Stomach smooth muscle (tissue), 2 donors: ENCODE measurements at regions not wholly inside any gene's neighbourhood (a gene's known extent, or its start where the extent isn't known, plus 50 kb on each side); places are given as distances from the start of the nearest gene placed in this dataset.

Experiments
- H3K27ac ChIP-seq: one replicate; pipeline ENCODE4 v1.7.0; 2013; ENCODE audit warnings: mild to moderate bottlenecking, low read length, inconsistent platforms
- H3K27me3 ChIP-seq, 2 donors: one replicate each; pipeline ENCODE4 v1.7.0; 2013; ENCODE audit warnings: low read length in 2 of 2; ENCODE audit not compliant: insufficient read depth in 2 of 2, control insufficient read depth in 1 of 2
- H3K36me3 ChIP-seq, 2 donors: one replicate each; pipeline ENCODE4 v1.7.0; 2013; ENCODE audit warnings: low read length in 2 of 2; ENCODE audit not compliant: control insufficient read depth in 2 of 2, insufficient read depth in 2 of 2
- H3K4me1 ChIP-seq: one replicate; pipeline ENCODE4 v1.7.0; 2013; ENCODE audit warnings: low read length; ENCODE audit not compliant: control insufficient read depth, insufficient read depth
- H3K4me3 ChIP-seq, 2 donors: one replicate each; pipeline ENCODE4 v1.7.0; 2013; ENCODE audit warnings: low read length in 2 of 2
- H3K9ac ChIP-seq, 2 donors: one replicate each; pipeline ENCODE4 v1.7.0; 2013; ENCODE audit warnings: low read length in 2 of 2, mild to moderate bottlenecking in 1 of 2
- H3K9me3 ChIP-seq, 2 donors: one replicate each; pipeline ENCODE4 v1.7.0; 2013; ENCODE audit warnings: low read length in 2 of 2; ENCODE audit not compliant: control insufficient read depth in 2 of 2
- donor health status: healthy.
- donor health status: Pancreatic carcinoma.

DNA sequence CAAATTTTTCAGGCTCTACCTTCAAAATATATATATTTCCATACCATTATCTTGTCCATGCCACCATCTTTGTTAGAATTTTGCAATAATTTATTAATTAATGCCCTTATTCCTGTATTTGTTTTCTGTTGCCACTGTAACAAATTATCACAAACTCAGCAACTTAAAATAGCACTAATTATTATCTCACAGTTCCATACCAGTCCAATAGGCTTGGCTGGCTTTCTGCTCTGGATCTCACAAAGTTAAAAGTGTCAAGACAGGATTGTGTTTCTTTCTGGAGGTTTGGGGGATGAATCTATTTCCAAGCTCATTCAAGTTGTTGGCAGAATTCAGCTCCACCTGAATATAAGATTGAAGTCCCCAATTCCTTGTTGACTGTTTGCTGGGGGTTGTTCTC lies 58.6 kb upstream of the SLC38A4 start:
- Histone ChIP-seq H3K9me3 (no peaks in the 10 kb centered on the region), H3K9ac (no peak overlapping the region), H3K4me3 (no peak overlapping the region), H3K36me3 (no peaks in the 10 kb centered on the region), H3K27me3 (no peaks in the 10 kb centered on the region), H3K27ac (no peak overlapping the region), H3K4me1 (no peaks in the 10 kb centered on the region)

DNA sequence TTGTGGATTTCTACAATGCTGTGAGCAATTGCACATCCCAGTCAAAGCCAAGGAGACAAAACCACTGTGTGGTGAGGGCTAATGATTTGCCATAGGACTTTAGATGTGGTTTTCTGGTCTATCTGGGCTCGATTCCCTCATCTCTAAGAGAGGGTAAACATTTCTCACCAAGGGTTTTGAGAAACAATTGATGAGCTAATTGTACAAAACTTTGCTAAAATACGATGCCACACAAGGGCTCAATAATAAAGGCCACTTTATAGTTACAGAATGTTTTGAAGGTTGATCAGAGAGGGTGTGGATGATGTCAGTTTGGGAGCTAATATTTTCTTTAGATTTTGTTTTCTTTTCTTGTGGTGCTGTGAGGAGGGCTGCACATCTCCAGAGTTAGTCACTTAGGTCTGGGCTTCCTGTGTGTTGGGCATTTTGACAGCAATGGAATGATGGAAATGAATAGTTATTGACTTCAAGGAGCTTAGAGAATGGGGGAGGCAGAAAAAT lies 60.8 kb upstream of the SLC38A4 start:
- no peaks in the 10 kb centered on the region for H3K36me3 ChIP-seq
- H3K27ac ChIP-seq, result no peak overlapping the region
- H3K4me3 ChIP-seq, result no peak overlapping the region
- no peaks in the 10 kb centered on the region for H3K27me3 ChIP-seq
- no peaks in the 10 kb centered on the region for H3K9me3 ChIP-seq
- no peak overlapping the region for H3K9ac ChIP-seq
- no peaks in the 10 kb centered on the region for H3K4me1 ChIP-seq

DNA sequence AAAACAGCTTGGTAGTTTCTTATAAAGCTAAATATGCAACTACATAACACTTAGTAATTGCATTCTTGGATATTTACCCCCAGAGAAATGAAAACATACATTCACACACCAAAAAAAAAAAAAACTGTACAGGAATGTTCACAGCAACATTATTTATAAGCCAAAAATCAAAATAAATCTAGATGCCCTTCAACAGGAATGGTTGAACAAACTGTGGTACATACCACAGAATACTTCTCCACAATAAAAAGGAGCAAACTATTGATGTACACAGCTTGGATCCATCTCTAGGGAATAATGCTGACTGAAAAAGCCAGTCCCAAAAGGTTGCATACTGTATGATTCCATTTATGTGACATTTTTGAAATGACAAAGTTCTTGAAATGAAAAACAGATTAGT lies 62.1 kb upstream of the SLC38A4 start:
- Histone ChIP-seq H3K9ac (no peak overlapping the region), H3K4me3 (no peak overlapping the region), H3K4me1 (no peaks in the 10 kb centered on the region), H3K9me3 (no peaks in the 10 kb centered on the region), H3K27me3 (no peaks in the 10 kb centered on the region), H3K27ac (no peak overlapping the region), H3K36me3 (no peaks in the 10 kb centered on the region)

DNA sequence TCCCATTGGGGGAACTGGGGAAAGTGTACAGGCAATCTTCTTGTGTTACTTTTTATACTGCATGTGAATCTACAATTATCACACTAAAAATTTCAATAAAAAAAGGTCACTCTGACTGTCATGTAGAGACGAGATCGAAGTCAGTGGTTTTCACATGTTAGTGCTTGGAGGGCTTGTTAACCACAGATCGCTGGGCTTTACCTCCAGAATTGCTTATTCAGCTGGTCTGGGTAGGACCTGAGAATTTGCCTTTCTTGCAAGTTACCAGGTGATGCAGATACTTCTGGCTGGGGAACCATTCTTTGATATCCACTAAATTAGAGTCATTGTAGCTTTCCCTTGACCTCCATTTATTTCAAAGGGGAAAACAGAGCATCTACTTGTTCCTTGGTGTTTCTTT lies 62.8 kb upstream of the SLC38A4 start:
- Histone ChIP-seq H3K4me3 (no peak overlapping the region), H3K27ac (no peak overlapping the region), H3K4me1 (no peaks in the 10 kb centered on the region), H3K9ac (no peak overlapping the region), H3K9me3 (no peaks in the 10 kb centered on the region), H3K27me3 (no peaks in the 10 kb centered on the region), H3K36me3 (no peaks in the 10 kb centered on the region)

DNA sequence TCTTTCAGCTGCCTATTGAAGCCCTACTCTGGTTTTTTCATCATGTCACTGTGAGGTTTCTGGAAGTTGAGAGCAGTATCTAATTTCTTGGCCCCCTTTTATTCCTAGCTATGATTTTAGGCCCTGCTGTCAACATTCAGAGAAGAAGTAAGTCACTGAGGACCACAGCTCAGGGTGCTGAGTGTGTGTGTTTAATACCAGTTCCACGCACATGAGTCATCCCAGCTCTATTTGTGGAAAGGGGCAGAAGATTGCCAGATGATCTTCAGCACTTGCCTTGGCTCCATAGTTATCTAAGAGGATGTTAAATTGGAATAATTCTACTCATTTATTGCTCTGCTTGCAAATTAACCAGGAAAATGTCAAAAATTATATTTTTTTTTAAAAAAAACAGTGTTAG lies 65.5 kb upstream of the SLC38A4 start:
- H3K27ac ChIP-seq, result no peak overlapping the region
- no peak overlapping the region for H3K4me3 ChIP-seq
- no peaks in the 10 kb centered on the region for H3K4me1 ChIP-seq
- H3K9me3 ChIP-seq, result no peaks in the 10 kb centered on the region
- no peaks in the 10 kb centered on the region for H3K36me3 ChIP-seq
- H3K9ac ChIP-seq, result no peak overlapping the region
- H3K27me3 ChIP-seq, result no peaks in the 10 kb centered on the region

DNA sequence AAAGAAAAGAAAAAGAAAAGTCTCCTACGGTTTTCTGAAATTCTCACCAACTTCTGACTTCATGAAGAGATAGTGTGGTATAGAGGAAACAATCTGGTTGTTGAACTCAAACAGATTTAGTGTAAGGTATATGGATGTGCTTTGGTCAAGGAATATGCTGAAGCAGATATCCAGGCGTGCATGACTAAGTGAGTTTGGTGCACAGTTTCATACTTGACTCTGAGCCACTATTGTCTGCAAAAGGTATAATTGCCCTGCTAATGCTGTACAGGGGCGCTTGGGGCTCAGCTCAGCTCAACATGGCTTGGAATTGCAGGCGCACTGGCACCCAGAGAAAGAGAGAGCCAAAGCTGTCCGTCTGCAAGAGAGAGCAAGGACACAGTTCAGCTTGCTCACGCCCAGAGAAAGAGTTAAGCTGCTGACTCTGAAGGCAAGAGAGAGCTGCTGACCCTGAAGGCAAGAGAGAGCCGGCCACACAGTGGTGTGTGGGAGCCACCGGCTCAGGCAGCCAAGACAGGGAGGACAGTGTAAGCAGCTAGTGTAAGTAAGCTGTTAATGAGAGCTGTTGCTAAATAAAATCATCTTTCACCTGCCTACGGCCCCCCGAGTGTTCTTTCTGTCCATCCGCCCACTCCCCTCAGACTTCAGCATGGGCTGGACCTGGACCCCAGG lies 66.4 kb upstream of the SLC38A4 start:
- H3K36me3 ChIP-seq, result no peaks in the 10 kb centered on the region
- H3K27ac ChIP-seq, result no peak overlapping the region
- no peak overlapping the region for H3K4me3 ChIP-seq
- no peaks in the 10 kb centered on the region for H3K9me3 ChIP-seq
- H3K4me1 ChIP-seq, result no peaks in the 10 kb centered on the region
- H3K9ac ChIP-seq, result no peak overlapping the region
- H3K27me3 ChIP-seq, result no peaks in the 10 kb centered on the region

DNA sequence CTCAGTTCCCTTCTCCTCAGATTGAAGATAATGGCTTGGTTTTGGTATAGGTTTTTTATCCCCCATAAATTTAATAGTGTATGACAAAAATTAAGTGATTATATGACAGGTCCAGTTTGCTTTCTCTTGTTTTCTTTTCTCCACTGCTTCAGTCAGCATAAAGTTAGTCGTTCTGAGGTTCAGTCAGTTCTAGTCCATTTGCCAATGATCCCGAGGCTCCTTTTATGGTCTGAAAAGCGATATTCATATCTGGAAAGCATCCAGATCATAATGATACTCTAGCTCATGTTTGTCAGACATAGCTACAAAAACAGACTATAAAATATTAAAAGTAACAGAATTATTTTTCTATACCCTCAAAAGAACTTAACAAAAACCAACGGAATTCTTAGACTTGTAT lies 67.1 kb upstream of the SLC38A4 start:
- Histone ChIP-seq H3K36me3 (no peaks in the 10 kb centered on the region), H3K4me1 (no peaks in the 10 kb centered on the region), H3K27me3 (no peaks in the 10 kb centered on the region), H3K9ac (no peak overlapping the region), H3K4me3 (no peak overlapping the region), H3K27ac (no peak overlapping the region), H3K9me3 (no peaks in the 10 kb centered on the region)

DNA sequence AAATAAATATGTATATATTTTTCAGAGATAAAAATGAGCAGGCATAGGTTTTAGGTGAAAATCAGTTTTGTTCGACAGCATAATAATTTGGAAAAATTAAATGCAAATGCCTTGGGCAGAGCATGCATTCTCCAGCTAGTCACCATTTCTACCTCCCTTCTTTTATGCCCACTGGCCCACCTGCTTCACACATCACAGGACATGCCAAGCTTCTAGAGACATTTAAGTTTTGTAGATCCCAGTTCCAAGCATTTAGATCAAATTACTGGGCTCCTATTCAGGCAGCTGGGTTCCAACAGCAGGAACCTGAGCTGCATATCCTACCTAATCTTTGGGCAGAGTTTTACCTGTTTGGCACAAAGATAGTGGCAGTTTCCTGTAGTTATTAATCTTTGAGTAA lies 67.6 kb upstream of the SLC38A4 start:
- Histone ChIP-seq H3K36me3 (no peaks in the 10 kb centered on the region), H3K4me1 (no peaks in the 10 kb centered on the region), H3K9ac (no peak overlapping the region), H3K27ac (no peak overlapping the region), H3K9me3 (no peaks in the 10 kb centered on the region), H3K4me3 (no peak overlapping the region), H3K27me3 (no peaks in the 10 kb centered on the region)

DNA sequence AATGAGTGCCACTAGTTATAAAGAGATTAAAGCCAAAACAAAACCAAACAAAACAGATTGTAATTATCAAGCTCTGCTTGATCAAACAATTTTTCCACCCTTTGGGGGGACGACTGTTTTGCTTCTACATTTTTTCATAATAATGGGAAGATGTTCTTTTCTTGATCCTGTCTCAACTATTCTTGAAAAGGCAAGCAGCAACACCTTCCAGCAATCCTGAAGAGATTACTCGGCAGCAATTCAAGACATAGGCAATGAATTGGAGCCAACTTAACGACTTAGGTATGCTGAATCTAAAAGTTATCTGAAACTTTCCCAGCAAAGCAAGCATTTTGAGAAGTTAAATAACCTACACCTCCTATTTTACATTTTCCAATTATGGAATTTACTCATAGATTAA lies 69.9 kb upstream of the SLC38A4 start:
- Histone ChIP-seq H3K27ac (no peak overlapping the region), H3K4me3 (no peak overlapping the region), H3K9ac (no peak overlapping the region), H3K9me3 (no peaks in the 10 kb centered on the region), H3K4me1 (no peaks in the 10 kb centered on the region), H3K36me3 (no peaks in the 10 kb centered on the region), H3K27me3 (no peaks in the 10 kb centered on the region)

DNA sequence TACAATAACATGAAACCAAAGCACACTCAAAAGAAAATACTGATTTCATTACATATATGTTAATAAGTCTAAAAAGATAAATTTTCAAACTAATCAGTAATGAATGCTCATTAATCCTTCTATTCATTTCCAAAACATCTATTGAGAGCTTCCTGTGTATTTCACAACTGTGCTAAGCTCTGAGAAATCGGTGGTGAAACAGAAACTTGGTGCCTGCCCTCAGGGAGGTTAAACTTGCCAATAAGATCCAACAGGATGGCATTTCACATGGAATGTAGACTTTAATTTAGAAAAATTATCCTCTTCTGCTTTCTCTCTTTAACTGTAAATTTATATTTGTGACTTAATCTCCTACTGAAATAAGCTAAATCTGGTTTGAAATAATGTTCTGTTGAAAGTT lies 70.9 kb upstream of the SLC38A4 start:
- H3K9ac ChIP-seq, result no peak overlapping the region
- no peak overlapping the region for H3K4me3 ChIP-seq
- H3K4me1 ChIP-seq, result no peaks in the 10 kb centered on the region
- H3K9me3 ChIP-seq, result no peaks in the 10 kb centered on the region
- no peaks in the 10 kb centered on the region for H3K27me3 ChIP-seq
- H3K36me3 ChIP-seq, result no peaks in the 10 kb centered on the region
- H3K27ac ChIP-seq, result no peak overlapping the region

DNA sequence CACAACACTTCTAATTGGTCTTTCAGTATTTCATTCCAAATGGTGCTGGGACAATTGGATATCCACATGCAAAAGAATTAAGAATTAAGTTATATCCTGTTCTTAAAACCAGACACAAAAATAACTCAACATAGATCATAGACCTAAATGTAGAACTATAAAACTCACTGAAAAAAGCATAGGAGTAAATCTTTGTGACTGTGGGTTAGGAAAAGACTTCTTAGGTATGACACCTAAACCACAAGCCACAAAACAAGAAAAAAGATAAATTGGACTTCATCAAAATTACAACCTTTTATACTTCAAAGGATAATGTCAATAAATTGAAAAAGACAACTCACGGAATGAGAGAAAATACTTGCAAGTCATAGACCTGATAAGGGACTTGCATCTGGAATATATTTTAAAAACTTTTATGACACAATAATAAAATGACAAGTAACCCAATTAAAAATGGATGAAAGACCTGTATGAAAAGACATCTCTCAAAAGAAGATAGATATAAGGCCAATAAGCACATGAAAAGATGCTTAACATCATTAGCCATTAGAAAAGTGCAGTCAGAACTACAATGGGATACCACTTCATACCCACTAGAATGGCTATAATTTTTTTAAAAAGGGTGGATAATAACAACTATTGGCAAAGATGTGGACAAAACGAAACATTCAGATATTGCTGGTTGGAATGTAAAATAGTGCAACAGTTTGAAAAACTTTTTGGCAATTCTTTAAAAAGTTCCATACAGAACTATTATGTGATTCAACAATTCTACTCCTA lies 72.5 kb upstream of the SLC38A4 start:
- Histone ChIP-seq H3K27ac (no peak overlapping the region), H3K4me1 (no peaks in the 10 kb centered on the region), H3K36me3 (no peaks in the 10 kb centered on the region), H3K4me3 (no peak overlapping the region), H3K9ac (no peak overlapping the region), H3K27me3 (no peaks in the 10 kb centered on the region), H3K9me3 (no peaks in the 10 kb centered on the region)
